ENCODE measurements at regions not wholly inside any gene's neighbourhood (a gene's known extent, or its start where the extent isn't known, plus 50 kb on each side); places are given as distances from the start of the nearest gene placed in this dataset.

GRCh38 chr2:223420048-223420447, 182.1 kb downstream of the SCG2 start:
- no peak for DNase-seq (ENCODE audit: low read depth)
- H3K4me3 ChIP-seq (ENCODE audit: low read depth, low read length), result no peak overlapping the region

GRCh38 chr2:223431479-223431878, 170.7 kb downstream of the SCG2 start:
- DNase-seq (ENCODE audit: low read depth), result no peak
- no peak overlapping the region for H3K4me3 ChIP-seq (ENCODE audit: low read depth, low read length)

- no peak for DNase-seq (ENCODE audit: low read depth)
- H3K4me3 ChIP-seq (ENCODE audit: low read depth, low read length), result no peak overlapping the region
These were observed 168.7 kb downstream of the SCG2 start for GRCh38 chr2:223433461-223433860.

GRCh38 chr2:223437788-223438187, 164.4 kb downstream of the SCG2 start:
- no peak for DNase-seq (ENCODE audit: low read depth)
- H3K4me3 ChIP-seq (ENCODE audit: low read depth, low read length), result no peak overlapping the region

- H3K4me3 ChIP-seq (ENCODE audit: low read depth, low read length), result no peak overlapping the region
- DNase-seq (ENCODE audit: low read depth), result no peak
These were observed 163.0 kb downstream of the SCG2 start for GRCh38 chr2:223439184-223439583.

GRCh38 chr2:223439786-223440185, 162.4 kb downstream of the SCG2 start:
- no peak for DNase-seq (ENCODE audit: low read depth)
- H3K4me3 ChIP-seq (ENCODE audit: low read depth, low read length), result no peak overlapping the region

- no peak for DNase-seq (ENCODE audit: low read depth)
- no peak overlapping the region for H3K4me3 ChIP-seq (ENCODE audit: low read depth, low read length)
These were observed 159.3 kb downstream of the SCG2 start for GRCh38 chr2:223442847-223443246.

- no peak for DNase-seq (ENCODE audit: low read depth)
- H3K4me3 ChIP-seq (ENCODE audit: low read depth, low read length), result no peak overlapping the region
These were observed 151.9 kb downstream of the SCG2 start for GRCh38 chr2:223450246-223450645.

GRCh38 chr2:223457301-223457700, 144.9 kb downstream of the SCG2 start:
- no peak overlapping the region for H3K4me3 ChIP-seq (ENCODE audit: low read depth, low read length)

GRCh38 chr2:223459328-223459939, 142.7 kb downstream of the SCG2 start:
- H3K4me3 ChIP-seq (ENCODE audit: low read depth, low read length), result no peak overlapping the region
- no peak for DNase-seq (ENCODE audit: low read depth)

More at GRCh38 chr2:223457301-223457700, 144.9 kb downstream of the SCG2 start:
- DNase-seq (ENCODE audit: low read depth), result no peak

GRCh38 chr2:223460209-223460608, 142.0 kb downstream of the SCG2 start:
- no peak overlapping the region for H3K4me3 ChIP-seq (ENCODE audit: low read depth, low read length)
- no peak for DNase-seq (ENCODE audit: low read depth)

GRCh38 chr2:223460774-223461211, 141.4 kb downstream of the SCG2 start:
- H3K4me3 ChIP-seq (ENCODE audit: low read depth, low read length), result no peak overlapping the region
- peak; percentile 45 for DNase-seq (ENCODE audit: low read depth)

- DNase-seq (ENCODE audit: low read depth), result no peak
- H3K4me3 ChIP-seq (ENCODE audit: low read depth, low read length), result no peak overlapping the region
These were observed 138.1 kb downstream of the SCG2 start for GRCh38 chr2:223464071-223464470.

- no peak overlapping the region for H3K4me3 ChIP-seq (ENCODE audit: low read depth, low read length)
These were observed 136.4 kb downstream of the SCG2 start for GRCh38 chr2:223465793-223466192.

GRCh38 chr2:223467196-223467595, 135.0 kb downstream of the SCG2 start:
- no peak overlapping the region for H3K4me3 ChIP-seq (ENCODE audit: low read depth, low read length)
- DNase-seq (ENCODE audit: low read depth), result no peak

More at GRCh38 chr2:223465793-223466192, 136.4 kb downstream of the SCG2 start:
- DNase-seq (ENCODE audit: low read depth), result peak; percentile 99

- peak; percentile 83 for DNase-seq (ENCODE audit: low read depth)
- no peak overlapping the region for H3K4me3 ChIP-seq (ENCODE audit: low read depth, low read length)
These were observed 132.7 kb downstream of the SCG2 start for GRCh38 chr2:223469270-223470046.

GRCh38 chr2:223470602-223471001, 131.6 kb downstream of the SCG2 start:
- DNase-seq (ENCODE audit: low read depth), result no peak

GRCh38 chr2:223472771-223473170, 129.4 kb downstream of the SCG2 start:
- no peak for DNase-seq (ENCODE audit: low read depth)
- no peak overlapping the region for H3K4me3 ChIP-seq (ENCODE audit: low read depth, low read length)

More at GRCh38 chr2:223470602-223471001, 131.6 kb downstream of the SCG2 start:
- no peak overlapping the region for H3K4me3 ChIP-seq (ENCODE audit: low read depth, low read length)

GRCh38 chr2:223474893-223475292, 127.3 kb downstream of the SCG2 start:
- H3K4me3 ChIP-seq (ENCODE audit: low read depth, low read length), result no peak overlapping the region
- DNase-seq (ENCODE audit: low read depth), result no peak

GRCh38 chr2:223475901-223476300, 126.3 kb downstream of the SCG2 start:
- no peak overlapping the region for H3K4me3 ChIP-seq (ENCODE audit: low read depth, low read length)
- DNase-seq (ENCODE audit: low read depth), result no peak

- DNase-seq (ENCODE audit: low read depth), result no peak
- no peak overlapping the region for H3K4me3 ChIP-seq (ENCODE audit: low read depth, low read length)
These were observed 124.8 kb downstream of the SCG2 start for GRCh38 chr2:223477318-223477717.

All from skeletal muscle cell (primary cell).